NB4 (cell line): ENCODE measurements at regions not wholly inside any gene's neighbourhood (a gene's known extent, or its start where the extent isn't known, plus 50 kb on each side); places are given as distances from the start of the nearest gene placed in this dataset.

Experiments
- CTCF ChIP-seq: IDR thresholded peaks from one replicate; pipeline ENCODE4 v1.5.1; 2012; ENCODE audit warnings: low read depth, low read length
- MAX ChIP-seq: IDR thresholded peaks from 2 replicates; pipeline ENCODE4 v1.6.1; 2011; ENCODE audit warnings: low read depth, low read length
- MYC ChIP-seq: IDR thresholded peaks from 2 replicates; pipeline ENCODE4 v1.6.1; 2011; ENCODE audit warnings: low read depth, low read length
- POLR2A ChIP-seq: IDR thresholded peaks from 2 replicates; pipeline ENCODE4 v1.6.1; 2011; ENCODE audit warnings: mild to moderate bottlenecking; ENCODE audit not compliant: insufficient read length; ENCODE audit errors: extremely low read depth

- TF ChIP-seq MYC (no peak), CTCF (no peak), POLR2A (no peak), MAX (no peak)
These were observed 129.8 kb upstream of the LIMCH1 start for GRCh38 chr4:41408150-41408549.
